NCI-H2029 treated with DMSO at 0.1 percent for 48 hours (cell line): ENCODE measurements at regions not wholly inside any gene's neighbourhood (a gene's known extent, or its start where the extent isn't known, plus 50 kb on each side); places are given as distances from the start of the nearest gene placed in this dataset.

Experiments used
- DNase-seq: peaks from one replicate; lab custom pipeline; 2025; lab: John Stamatoyannopoulos, UW

GRCh38 chr3:99366663-99367429 lies 271.5 kb upstream of the COL8A1 start:
- no peak for DNase-seq

- DNase-seq, result no peak
Measured at GRCh38 chr3:99365979-99366378, 272.4 kb upstream of the COL8A1 start.

- no peak for DNase-seq
Measured at GRCh38 chr3:99365396-99365795, 273.0 kb upstream of the COL8A1 start.

GRCh38 chr3:99357131-99357530 lies 281.3 kb upstream of the COL8A1 start:
- DNase-seq, result no peak

- DNase-seq, result no peak
Measured at GRCh38 chr3:99356696-99357095, 281.7 kb upstream of the COL8A1 start.

GRCh38 chr3:99355465-99355864 lies 282.9 kb upstream of the COL8A1 start:
- no peak for DNase-seq

- DNase-seq, result no peak
Measured at GRCh38 chr3:99352811-99353210, 285.6 kb upstream of the COL8A1 start.

- DNase-seq, result no peak
Measured at GRCh38 chr3:99351122-99351521, 287.3 kb upstream of the COL8A1 start.

- DNase-seq, result no peak
Measured at GRCh38 chr3:99348451-99348850, 289.9 kb upstream of the COL8A1 start.

GRCh38 chr3:99344216-99344615 lies 294.2 kb upstream of the COL8A1 start:
- DNase-seq, result no peak

GRCh38 chr3:99342383-99342782 lies 296.0 kb upstream of the COL8A1 start:
- DNase-seq, result no peak

- DNase-seq, result no peak
Measured at GRCh38 chr3:99339222-99339621, 299.2 kb upstream of the COL8A1 start.

- DNase-seq, result no peak
Measured at GRCh38 chr3:99332718-99333117, 305.7 kb upstream of the COL8A1 start.

- no peak for DNase-seq
Measured at GRCh38 chr3:99332276-99332675, 306.1 kb upstream of the COL8A1 start.

- no peak for DNase-seq
Measured at GRCh38 chr3:99330924-99331532, 307.4 kb upstream of the COL8A1 start.

GRCh38 chr3:99330281-99330680 lies 308.1 kb upstream of the COL8A1 start:
- DNase-seq, result no peak

GRCh38 chr3:99325402-99325801 lies 313.0 kb upstream of the COL8A1 start:
- no peak for DNase-seq

- no peak for DNase-seq
Measured at GRCh38 chr3:99324636-99325203, 313.7 kb upstream of the COL8A1 start.

- no peak for DNase-seq
Measured at GRCh38 chr3:99323940-99324339, 314.5 kb upstream of the COL8A1 start.

- DNase-seq, result no peak
Measured at GRCh38 chr3:99322551-99322950, 315.8 kb upstream of the COL8A1 start.

- DNase-seq, result no peak
Measured at GRCh38 chr3:99321261-99321660, 317.1 kb upstream of the COL8A1 start.

GRCh38 chr3:99319961-99320360 lies 318.4 kb upstream of the COL8A1 start:
- no peak for DNase-seq

GRCh38 chr3:99319450-99319849 lies 318.9 kb upstream of the COL8A1 start:
- no peak for DNase-seq

- no peak for DNase-seq
Measured at GRCh38 chr3:99317201-99317600, 321.2 kb upstream of the COL8A1 start.
